Liver (tissue), 8 donors: ENCODE measurements at regions not wholly inside any gene's neighbourhood (a gene's known extent, or its start where the extent isn't known, plus 50 kb on each side); places are given as distances from the start of the nearest gene placed in this dataset.

Experiments
- DNase-seq: peaks from one replicate; pipeline ENCODE4 v3.0.0-alpha.2; 2017; ENCODE audit warnings: low spot score
- H3K27ac ChIP-seq, 2 donors: one replicate each; pipeline ENCODE4 v1.7.0; 2013; ENCODE audit warnings: inconsistent platforms in 2 of 2, low read length in 2 of 2, control low read depth in 1 of 2, low read depth in 1 of 2, mild to moderate bottlenecking in 1 of 2
- H3K27me3 ChIP-seq, 4 donors: one replicate each; pipeline versions ENCODE4 v1.6.1 to v1.7.0; 2013; ENCODE audit warnings: low read length in 3 of 4, inconsistent platforms in 1 of 4, mild to moderate bottlenecking in 1 of 4, moderate library complexity in 1 of 4; ENCODE audit not compliant: control insufficient read depth in 4 of 4, insufficient read depth in 4 of 4
- H3K36me3 ChIP-seq, 4 donors: one replicate each; pipeline versions ENCODE4 v1.6.1 to v1.7.0; 2013; ENCODE audit warnings: low read length in 3 of 4, mild to moderate bottlenecking in 3 of 4, low read depth in 1 of 4, moderate library complexity in 1 of 4; ENCODE audit not compliant: control insufficient read depth in 4 of 4, insufficient read depth in 3 of 4
- H3K4me1 ChIP-seq, 4 donors: one replicate each; pipeline versions ENCODE4 v1.6.1 to v1.7.0; 2013; ENCODE audit warnings: low read length in 3 of 4, mild to moderate bottlenecking in 3 of 4, moderate library complexity in 1 of 4; ENCODE audit not compliant: control insufficient read depth in 4 of 4, insufficient read depth in 4 of 4
- H3K4me3 ChIP-seq, 3 donors: one replicate each; pipeline versions ENCODE4 v1.6.1 to v1.7.0; 2013; ENCODE audit warnings: low read length in 3 of 3, control low read depth in 1 of 3, low read depth in 1 of 3, mild to moderate bottlenecking in 1 of 3
- H3K9ac ChIP-seq, 2 donors: one replicate each; pipeline ENCODE4 v1.7.0; 2013; ENCODE audit warnings: low read length in 2 of 2, mild to moderate bottlenecking in 2 of 2, moderate library complexity in 2 of 2, control low read depth in 1 of 2, low read depth in 1 of 2
- H3K9me3 ChIP-seq, 4 donors: one replicate each; pipeline versions ENCODE4 v1.6.1 to v1.7.0; 2013; ENCODE audit warnings: low read length in 3 of 4; ENCODE audit not compliant: control insufficient read depth in 4 of 4
- CTCF ChIP-seq: fragments of 150-350 bp; IDR thresholded peaks from 2 replicates; pipeline ENCODE4 v1.5.1; 2017; ENCODE audit warnings: improper control_type of control experiment, low read depth, low read length; ENCODE audit not compliant: missing input control
- EGR1 ChIP-seq, 2 donors: IDR thresholded peaks; 2 replicates each; pipeline ENCODE4 v1.6.1; 2016 to 2018; ENCODE audit warnings: antibody characterized with exemption in 2 of 2, low read depth in 2 of 2
- FOXA1 ChIP-seq: IDR thresholded peaks from 2 replicates; pipeline ENCODE4 v1.6.1; 2016; ENCODE audit warnings: antibody characterized with exemption
- FOXA2 ChIP-seq: IDR thresholded peaks from 2 replicates; pipeline ENCODE4 v1.6.1; 2016; ENCODE audit warnings: antibody characterized with exemption
- GABPA ChIP-seq, 2 donors: IDR thresholded peaks in 1 of 2; conservative IDR thresholded peaks in 1 of 2; 2 replicates each; pipeline ENCODE4 v1.6.1; 2016; ENCODE audit warnings: antibody characterized with exemption in 2 of 2, mild to moderate bottlenecking in 1 of 2, moderate library complexity in 1 of 2
- HNF4A ChIP-seq, 2 donors: conservative IDR thresholded peaks; 2 replicates each; pipeline ENCODE4 v1.6.1; 2016; ENCODE audit warnings: antibody characterized with exemption in 2 of 2, mild to moderate bottlenecking in 2 of 2
- HNF4G ChIP-seq: IDR thresholded peaks from 2 replicates; pipeline ENCODE4 v1.6.1; 2016; ENCODE audit warnings: antibody characterized with exemption
- JUND ChIP-seq, 2 donors: IDR thresholded peaks; 2 replicates each; pipeline ENCODE4 v1.6.1; 2016; ENCODE audit warnings: antibody characterized with exemption in 2 of 2
- MAX ChIP-seq: IDR thresholded peaks from 2 replicates; pipeline ENCODE4 v1.6.1; 2016; ENCODE audit warnings: antibody characterized with exemption
- NR2F2 ChIP-seq: IDR thresholded peaks from 2 replicates; pipeline ENCODE4 v1.6.1; 2016; ENCODE audit warnings: antibody characterized with exemption
- RAD21 ChIP-seq, 2 donors: IDR thresholded peaks; 2 replicates each; pipeline ENCODE4 v1.6.1; 2016; ENCODE audit warnings: antibody characterized with exemption in 2 of 2, mild to moderate bottlenecking in 2 of 2
- REST ChIP-seq: IDR thresholded peaks from 2 replicates; pipeline ENCODE4 v1.6.1; 2016; ENCODE audit warnings: antibody characterized with exemption, mild to moderate bottlenecking
- RXRA ChIP-seq, 2 donors: IDR thresholded peaks; 2 replicates each; pipeline ENCODE4 v1.6.1; 2017 to 2018; ENCODE audit warnings: antibody characterized with exemption in 2 of 2, mild to moderate bottlenecking in 1 of 2
- SP1 ChIP-seq: IDR thresholded peaks from 2 replicates; pipeline ENCODE4 v1.6.1; 2018; ENCODE audit warnings: antibody characterized with exemption, mild to moderate bottlenecking
- TAF1 ChIP-seq: conservative IDR thresholded peaks from 2 replicates; pipeline ENCODE4 v1.6.1; 2016; ENCODE audit warnings: antibody characterized with exemption, mild to moderate bottlenecking
- YY1 ChIP-seq: IDR thresholded peaks from 2 replicates; pipeline ENCODE4 v1.6.1; 2016; ENCODE audit warnings: antibody characterized with exemption, mild to moderate bottlenecking
- ZBTB33 ChIP-seq: IDR thresholded peaks from 2 replicates; pipeline ENCODE4 v1.6.1; 2016; ENCODE audit warnings: antibody characterized with exemption
- WGBS: extraction: QIAGEN DNeasy Blood & Tissue Kit; methylation state at CpG from one replicate; pipeline ENCODE4 v1.1.7; 2013; 5-methylcytosine and 5-hydroxymethylcytosine counted together
- TF ChIP-seq, protein P1 (sequence below): IDR thresholded peaks from 2 replicates; pipeline ENCODE4 v1.6.1; 2016; ENCODE audit warnings: antibody characterized with exemption
- donor health status: healthy.
- donor health status: healthy.
- donor health status: healthy.
- donor health status: healthy.
- donor health status: healthy.

DNA sequence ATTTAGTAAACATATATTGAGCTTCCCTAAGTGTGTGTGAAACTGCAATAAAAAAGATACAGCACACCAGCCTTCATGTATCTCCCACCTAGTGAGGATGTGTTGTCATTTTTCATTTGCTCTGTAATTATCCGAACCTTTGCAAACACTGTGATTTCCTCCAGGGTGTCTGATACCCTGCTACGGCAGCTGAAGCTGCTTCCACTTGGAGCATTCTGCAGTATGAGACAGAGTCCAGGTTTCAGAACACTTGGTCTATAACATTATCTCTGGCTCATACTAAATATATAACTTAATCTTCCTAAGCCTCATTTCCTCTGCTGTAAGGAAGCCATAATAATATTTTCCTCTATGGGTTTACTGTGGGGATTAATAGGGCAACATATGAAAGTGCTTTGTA, 1338.1 kb upstream of the SLC10A2 start:
- Histone ChIP-seq H3K4me3 (no peak overlapping the region), H3K27ac (no peak overlapping the region), H3K4me1 (no peaks in the 10 kb centered on the region), H3K9ac (no peak overlapping the region), H3K9me3 (no peaks in the 10 kb centered on the region), H3K36me3 (no peaks in the 10 kb centered on the region), H3K27me3 (no peaks in the 10 kb centered on the region)
- TF ChIP-seq SP1 (no peak), HNF4G (no peak), TAF1 (no peak), RXRA (IDR thresholded peaks at IDR 0.05) (no peak), YY1 (no peak), HNF4A (conservative IDR thresholded peaks at IDR 0.05) (no peak), EGR1 (IDR thresholded peaks at IDR 0.05; ENCODE audit: low read depth in 2 of 2) (no peak), FOXA1 (no peak), REST (no peak), FOXA2 (no peak), RAD21 (IDR thresholded peaks at IDR 0.05) (no peak), CTCF (no peak), JUND (IDR thresholded peaks at IDR 0.05) (no peak), GABPA (IDR thresholded peaks at IDR 0.05 in 1 of 2, conservative IDR thresholded peaks at IDR 0.05 in 1 of 2) (no peak), ZBTB33 (no peak), MAX (no peak), NR2F2 (no peak)
- TF ChIP-seq, protein P1, sequence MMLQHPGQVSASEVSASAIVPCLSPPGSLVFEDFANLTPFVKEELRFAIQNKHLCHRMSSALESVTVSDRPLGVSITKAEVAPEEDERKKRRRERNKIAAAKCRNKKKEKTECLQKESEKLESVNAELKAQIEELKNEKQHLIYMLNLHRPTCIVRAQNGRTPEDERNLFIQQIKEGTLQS, result no peak
- DNase-seq, result no peak
- 53% methylated on average over 2 of the region's 2 CpGs for WGBS
